Heart left ventricle (tissue), 13 donors: ENCODE measurements at regions not wholly inside any gene's neighbourhood (a gene's known extent, or its start where the extent isn't known, plus 50 kb on each side); places are given as distances from the start of the nearest gene placed in this dataset.

ENCODE experiments used
- CTCF ChIP-seq, 12 donors: fragments of 200-600 bp; sonication (generic) in 4 of 12; IDR thresholded peaks; one replicate each; pipeline versions ENCODE4 v1.5.0 to v1.8.0; 2018 to 2022; ENCODE audit warnings: antibody characterized with exemption in 12 of 12, mild to moderate bottlenecking in 5 of 12
- POLR2A ChIP-seq, 2 donors: fragments of 450-650 bp; IDR thresholded peaks; one replicate each; pipeline ENCODE4 v1.6.1; 2017; ENCODE audit warnings: antibody characterized with exemption in 2 of 2, mild to moderate bottlenecking in 2 of 2, moderate library complexity in 2 of 2
- donor health status: ischemic (EF 13 %, LVEDD 7.1; RV severe dilation, severe dysfunction).
- donor health status: DM: no; HTN: yes; CAD: no.
- donor health status: DM: no; HTN: no; CAD: no.
- donor health status: ischemic (EF 25% LVEDD 6.9; RV normal size, moderate dysfunction).
- donor health status: ischemic (EF 25% LVEDD 5.7; RV mildly dilated, moderate dysfunction).
- donor health status: ischemic (EF 35%, LVEDD 5.7; RV mildly dilated, moderate dysfunction).
- donor health status: nonischemic (EF 11% LVEDD 7.7; RV severe dilation, severe dysfunction).
- donor health status: DM: yes; HTN: yes; CAD: no.
- donor health status: PGD.
- donor health status: ischemic (EF 29% LVEDD 5.4; RV normal size, mild dysfunction).
- donor health status: nonischemic (EF 23%, LVEDD 6.1; RV moderate dilation, normal function).

- no peak for TF ChIP-seq CTCF (IDR thresholded peaks at IDR 0.05)
- TF ChIP-seq POLR2A (IDR thresholded peaks at IDR 0.05): no peak
Observed at GRCh38 chr5:12360218-12360617, 456.0 kb upstream of the CTNND2 start.
